WERI-Rb-1 (cell line): ENCODE measurements at regions not wholly inside any gene's neighbourhood (a gene's known extent, or its start where the extent isn't known, plus 50 kb on each side); places are given as distances from the start of the nearest gene placed in this dataset.
"Not testable (repeated sequence)": the region's sequence is repeated elsewhere in the genome, so short reads cannot be mapped to it uniquely, and the experiment has no call there.

Experiments used
- DNase-seq: peaks from one replicate; pipeline ENCODE4 v3.0.0-alpha.2; 2020
- H3K27ac ChIP-seq: fragments of 250-450 bp; sonication (Bioruptor Pico); 2 replicates; pipeline ENCODE4 v1.5.1; 2020; ENCODE audit warnings: mild to moderate bottlenecking, moderate library complexity
- H3K27me3 ChIP-seq: fragments of 250-450 bp; sonication (Bioruptor Pico); 2 replicates; pipeline ENCODE4 v1.5.1; 2021; ENCODE audit warnings: mild to moderate bottlenecking, low read depth, moderate library complexity; ENCODE audit not compliant: insufficient read depth, severe bottlenecking
- H3K36me3 ChIP-seq: fragments of 250-450 bp; sonication (Bioruptor Pico); 2 replicates; pipeline ENCODE4 v1.5.1; 2020; ENCODE audit warnings: mild to moderate bottlenecking, moderate library complexity
- H3K4me3 ChIP-seq: 2 replicates; pipeline ENCODE4 v1.5.1; 2011; ENCODE audit warnings: low read depth, mild to moderate bottlenecking, control low read depth, low read length
- H3K9me3 ChIP-seq: fragments of 250-450 bp; sonication (Bioruptor Pico); 2 replicates; pipeline ENCODE4 v1.5.1; 2021; ENCODE audit warnings: mild to moderate bottlenecking, moderate library complexity; ENCODE audit not compliant: severe bottlenecking
- CTCF ChIP-seq: IDR thresholded peaks from 2 replicates; pipeline ENCODE4 v1.5.1; 2011; ENCODE audit warnings: low read depth, mild to moderate bottlenecking, control low read depth, inconsistent platforms, low read length

- Histone ChIP-seq H3K27ac (no peak overlapping the region), H3K4me3 (no peak overlapping the region), H3K36me3 (no peaks in the 10 kb centered on the region), H3K9me3 (no peaks in the 10 kb centered on the region), H3K27me3 (no peaks in the 10 kb centered on the region)
- no peak for DNase-seq
- TF ChIP-seq CTCF = no peak
These were observed 205.3 kb downstream of the NAP1L3 start for GRCh38 chrX:93468075-93468474.

- DNase-seq = no peak
- no peak for TF ChIP-seq CTCF
- Histone ChIP-seq H3K36me3 (no peaks in the 10 kb centered on the region), H3K4me3 (no peak overlapping the region), H3K27me3 (peaks cover 3% of the 10 kb centered on the region), H3K27ac (no peak overlapping the region), H3K9me3 (no peaks in the 10 kb centered on the region)
These were observed 207.0 kb downstream of the NAP1L3 start for GRCh38 chrX:93466383-93466782.

- no peak for DNase-seq
- Histone ChIP-seq H3K27me3 (peaks cover 12% of the 10 kb centered on the region), H3K27ac (no peak overlapping the region), H3K4me3 (no peak overlapping the region), H3K36me3 (no peaks in the 10 kb centered on the region), H3K9me3 (no peaks in the 10 kb centered on the region)
- no peak for TF ChIP-seq CTCF
These were observed 212.3 kb downstream of the NAP1L3 start for GRCh38 chrX:93461060-93461459.

- no peak for TF ChIP-seq CTCF
- peaks cover 9% of the 10 kb centered on the region for H3K27me3 ChIP-seq
These were observed 218.9 kb downstream of the NAP1L3 start for GRCh38 chrX:93454509-93454908.

GRCh38 chrX:93434721-93435120 is 238.7 kb downstream of the NAP1L3 start:
- H3K27ac ChIP-seq, H3K4me3 ChIP-seq, DNase-seq, H3K27me3 ChIP-seq, H3K9me3 ChIP-seq, H3K36me3 ChIP-seq: not testable (repeated sequence)

More at GRCh38 chrX:93454509-93454908, 218.9 kb downstream of the NAP1L3 start:
- Histone ChIP-seq H3K36me3 (no peaks in the 10 kb centered on the region), H3K9me3 (no peaks in the 10 kb centered on the region), H3K27ac (no peak overlapping the region), H3K4me3 (no peak overlapping the region)
- no peak for DNase-seq

GRCh38 chrX:93428497-93428896 is 244.9 kb downstream of the NAP1L3 start:
- no peaks in the 10 kb centered on the region for H3K9me3 ChIP-seq
- no peak for DNase-seq
- H3K36me3 ChIP-seq = no peaks in the 10 kb centered on the region
- no peak overlapping the region for H3K4me3 ChIP-seq
- H3K27me3 ChIP-seq = peaks cover 9% of the 10 kb centered on the region
- no peak overlapping the region for H3K27ac ChIP-seq
- TF ChIP-seq CTCF = no peak
